Panc1 (cell line): ENCODE measurements at regions not wholly inside any gene's neighbourhood (a gene's known extent, or its start where the extent isn't known, plus 50 kb on each side); places are given as distances from the start of the nearest gene placed in this dataset.

Experiments used
- CTCF ChIP-seq: fragments of 450-650 bp; IDR thresholded peaks from 2 replicates; pipeline ENCODE4 v1.5.1; 2017; ENCODE audit warnings: mild to moderate bottlenecking
- POLR2AphosphoS5 ChIP-seq: IDR thresholded peaks from 2 replicates; pipeline ENCODE4 v1.6.1; 2012; ENCODE audit warnings: mild to moderate bottlenecking, low read depth, low read length, moderate library complexity
- REST ChIP-seq, 2 experiments: IDR thresholded peaks; 2 replicates each; pipeline ENCODE4 v1.6.1; 2011 to 2012; ENCODE audit warnings: low read depth in 2 of 2, control low read depth in 1 of 2, low read length in 1 of 2, mild to moderate bottlenecking in 1 of 2, moderate library complexity in 1 of 2; ENCODE audit not compliant: insufficient read depth in 1 of 2
- SIN3A ChIP-seq: IDR thresholded peaks from 2 replicates; pipeline ENCODE4 v1.6.1; 2012; ENCODE audit warnings: low read depth, mild to moderate bottlenecking, low read length, moderate library complexity, borderline replicate concordance; ENCODE audit not compliant: insufficient read depth

GRCh38 chr2:157957596-157957995 lies 81.5 kb upstream of the ACVR1 start:
- TF ChIP-seq POLR2AphosphoS5 (no peak), CTCF (no peak), SIN3A (no peak), REST (IDR thresholded peaks at IDR 0.05; ENCODE audit: insufficient read depth in 1 of 2, low read depth in 2 of 2, low read length in 1 of 2) (no peak)
